Caco-2 (cell line): ENCODE measurements at regions not wholly inside any gene's neighbourhood (a gene's known extent, or its start where the extent isn't known, plus 50 kb on each side); places are given as distances from the start of the nearest gene placed in this dataset.

ENCODE experiments used
- BruUV-seq: library from RNA; stranded (reverse); fragments of 400-500 nt; replicated peaks from 2 replicates; lab custom pipeline; 2021; lab: Mats Ljungman, UMichigan
- CTCF ChIA-PET: fragments of 300-600 bp; sonication (Branson Sonifier 250); formaldehyde crosslinking; loops from one replicate; lab custom pipeline; 2022; ENCODE audit warnings: antibody characterized with exemption; lab: Charles Lee
- POLR2A ChIA-PET: fragments of 300-600 bp; sonication (Branson Sonifier 250); formaldehyde crosslinking; loops from one replicate; lab custom pipeline; 2022; ENCODE audit warnings: antibody characterized with exemption; lab: Charles Lee
- DNase-seq, 2 experiments: peaks; one replicate each; pipeline versions ENCODE4 v3.0.0 to v3.0.0-alpha.2; 2020 to 2022
- H3K27me3 ChIP-seq: replicated peaks from 2 replicates; pipeline ENCODE4 v1.6.0; 2011; ENCODE audit warnings: low read length; ENCODE audit not compliant: control insufficient read depth, insufficient read depth
- H3K36me3 ChIP-seq: 2 replicates; pipeline ENCODE4 v1.5.1; 2011; ENCODE audit warnings: low read length; ENCODE audit not compliant: control insufficient read depth, insufficient read depth
- H3K4me1 ChIP-seq: fragments of 250-450 bp; sonication (Bioruptor Pico); 2 replicates; pipeline ENCODE4 v1.5.1; 2020; ENCODE audit warnings: mild to moderate bottlenecking
- H3K4me3 ChIP-seq: 2 replicates; pipeline ENCODE4 v1.5.1; 2011; ENCODE audit warnings: low read depth, mild to moderate bottlenecking, control low read depth, low read length
- H3K9me3 ChIP-seq: fragments of 250-450 bp; sonication (Bioruptor Pico); 2 replicates; pipeline ENCODE4 v1.5.1; 2020; ENCODE audit warnings: mild to moderate bottlenecking, moderate library complexity
- H3K27ac Mint-ChIP-seq: one replicate; pipeline ENCODE4 v1.8.0; 2022; ENCODE audit warnings: mixed read lengths; ENCODE audit not compliant: unreplicated experiment
- H3K27me3 Mint-ChIP-seq: one replicate; pipeline ENCODE4 v1.8.0; 2022; ENCODE audit warnings: mixed read lengths; ENCODE audit not compliant: insufficient read depth, unreplicated experiment
- H3K36me3 Mint-ChIP-seq: one replicate; pipeline ENCODE4 v1.8.0; 2022; ENCODE audit warnings: mild to moderate bottlenecking, mixed read lengths; ENCODE audit not compliant: insufficient read depth, unreplicated experiment
- H3K4me1 Mint-ChIP-seq: one replicate; pipeline ENCODE4 v1.8.0; 2022; ENCODE audit warnings: low read depth, mixed read lengths; ENCODE audit not compliant: unreplicated experiment
- H3K4me3 Mint-ChIP-seq: one replicate; pipeline ENCODE4 v1.8.0; 2022; ENCODE audit warnings: mild to moderate bottlenecking, moderate library complexity, mixed read lengths; ENCODE audit not compliant: unreplicated experiment
- H3K9me3 Mint-ChIP-seq: one replicate; pipeline ENCODE4 v1.8.0; 2022; ENCODE audit warnings: mixed read lengths; ENCODE audit not compliant: unreplicated experiment
- intact Hi-C: fragments of 100-400 bp; cut with micrococcal nuclease; formaldehyde crosslinking; loops from one replicate; pipeline ENCODE4 v1.10.0; 2022; ENCODE audit not compliant: unreplicated experiment
- TF ChIP-seq, protein P1 (sequence below), 2 experiments: fragments of 200-600 bp in 1 of 2; IDR thresholded peaks; 1 replicate in 1 of 2; 2 replicates in 1 of 2; pipeline versions ENCODE4 v1.5.1 to v1.8.0; 2011 to 2022; ENCODE audit warnings: antibody characterized with exemption in 1 of 2, control low read depth in 1 of 2, inconsistent platforms in 1 of 2, low read depth in 1 of 2, low read length in 1 of 2, mild to moderate bottlenecking in 1 of 2, moderate library complexity in 1 of 2; ENCODE audit not compliant: insufficient read depth in 1 of 2, severe bottlenecking in 1 of 2, unreplicated experiment in 1 of 2

DNA sequence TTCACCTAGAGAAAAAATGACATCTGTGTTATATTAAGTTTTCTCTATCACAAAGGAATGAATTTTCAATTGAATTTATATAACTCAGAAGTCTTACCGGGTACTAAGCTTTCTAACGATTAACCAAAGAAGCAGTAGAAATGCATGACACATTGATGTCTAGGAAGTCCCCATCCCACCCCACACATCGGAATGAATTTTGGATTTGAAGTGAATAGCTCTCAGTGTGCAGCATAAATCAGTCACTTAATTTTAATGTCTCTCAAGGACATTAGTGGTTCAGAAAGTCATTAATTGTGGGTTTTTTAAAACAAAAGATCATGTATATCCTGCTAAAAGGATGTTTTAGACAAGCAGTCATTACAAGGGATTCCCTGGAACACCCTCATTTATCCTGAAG is 141.4 kb upstream of the PIEZO2 start:
- ChIA-PET CTCF (no interaction called here), POLR2A (no interaction called here)
- H3K27me3 ChIP-seq, result no peaks in the 10 kb centered on the region
- H3K4me3 ChIP-seq, result no peak overlapping the region
- H3K36me3 Mint-ChIP-seq, result no peaks in the 10 kb centered on the region
- peaks cover 9% of the 10 kb centered on the region; the same call in 1 of the 2 replicates for H3K4me1 ChIP-seq
- TF ChIP-seq, protein P1, sequence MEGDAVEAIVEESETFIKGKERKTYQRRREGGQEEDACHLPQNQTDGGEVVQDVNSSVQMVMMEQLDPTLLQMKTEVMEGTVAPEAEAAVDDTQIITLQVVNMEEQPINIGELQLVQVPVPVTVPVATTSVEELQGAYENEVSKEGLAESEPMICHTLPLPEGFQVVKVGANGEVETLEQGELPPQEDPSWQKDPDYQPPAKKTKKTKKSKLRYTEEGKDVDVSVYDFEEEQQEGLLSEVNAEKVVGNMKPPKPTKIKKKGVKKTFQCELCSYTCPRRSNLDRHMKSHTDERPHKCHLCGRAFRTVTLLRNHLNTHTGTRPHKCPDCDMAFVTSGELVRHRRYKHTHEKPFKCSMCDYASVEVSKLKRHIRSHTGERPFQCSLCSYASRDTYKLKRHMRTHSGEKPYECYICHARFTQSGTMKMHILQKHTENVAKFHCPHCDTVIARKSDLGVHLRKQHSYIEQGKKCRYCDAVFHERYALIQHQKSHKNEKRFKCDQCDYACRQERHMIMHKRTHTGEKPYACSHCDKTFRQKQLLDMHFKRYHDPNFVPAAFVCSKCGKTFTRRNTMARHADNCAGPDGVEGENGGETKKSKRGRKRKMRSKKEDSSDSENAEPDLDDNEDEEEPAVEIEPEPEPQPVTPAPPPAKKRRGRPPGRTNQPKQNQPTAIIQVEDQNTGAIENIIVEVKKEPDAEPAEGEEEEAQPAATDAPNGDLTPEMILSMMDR (IDR thresholded peaks at IDR 0.05; ENCODE audit: insufficient read depth in 1 of 2, low read depth in 1 of 2, low read length in 1 of 2, severe bottlenecking in 1 of 2, unreplicated experiment in 1 of 2), result no peak
- H3K36me3 ChIP-seq, result no peaks in the 10 kb centered on the region
- no peaks in the 10 kb centered on the region for H3K9me3 Mint-ChIP-seq
- no TSS peak for BruUV-seq
- H3K9me3 ChIP-seq, result no peaks in the 10 kb centered on the region
- H3K27ac Mint-ChIP-seq, result no peak overlapping the region
- intact Hi-C loops, result no loop called here
- H3K27me3 Mint-ChIP-seq, result peaks cover 2% of the 10 kb centered on the region
- no peak overlapping the region for H3K4me3 Mint-ChIP-seq
- H3K4me1 Mint-ChIP-seq, result no peaks in the 10 kb centered on the region
- DNase-seq, result no peak

DNA sequence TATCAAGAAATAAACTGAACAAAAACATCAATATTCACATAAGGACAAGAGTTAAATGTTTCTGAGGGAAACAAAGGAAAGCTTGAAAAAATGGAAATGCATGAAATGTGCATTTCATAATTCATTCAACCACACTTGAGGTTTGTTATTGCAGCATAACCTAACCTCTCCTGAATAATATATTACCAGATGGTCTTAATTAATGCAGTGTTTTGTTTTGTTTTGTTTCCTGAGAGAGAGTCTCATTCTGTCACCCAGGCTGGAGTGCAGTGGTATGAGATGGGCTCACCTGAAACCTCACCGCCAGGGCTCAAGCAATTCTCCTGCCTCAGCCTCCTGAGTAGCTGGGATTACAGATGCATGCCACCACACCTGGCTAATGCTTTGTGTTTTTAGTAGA is 139.9 kb upstream of the PIEZO2 start:
- CTCF ChIA-PET, result no interaction called here

GRCh38 chr18:11288401-11288800 is 139.0 kb upstream of the PIEZO2 start:
- Mint-ChIP-seq H3K27me3 (no peaks in the 10 kb centered on the region), H3K36me3 (no peaks in the 10 kb centered on the region), H3K4me1 (no peaks in the 10 kb centered on the region), H3K27ac (no peak overlapping the region), H3K9me3 (no peaks in the 10 kb centered on the region), H3K4me3 (no peak overlapping the region)
- H3K36me3 ChIP-seq, result no peaks in the 10 kb centered on the region
- peaks cover 9% of the 10 kb centered on the region; the same call in 1 of the 2 replicates for H3K4me1 ChIP-seq
- no peak for DNase-seq
- no peaks in the 10 kb centered on the region for H3K9me3 ChIP-seq
- H3K27me3 ChIP-seq, result no peaks in the 10 kb centered on the region
- POLR2A ChIA-PET, result no interaction called here
- CTCF ChIA-PET, result no interaction called here
- no peak overlapping the region for H3K4me3 ChIP-seq
- TF ChIP-seq, protein P1 (IDR thresholded peaks at IDR 0.05; ENCODE audit: insufficient read depth in 1 of 2, low read depth in 1 of 2, low read length in 1 of 2, severe bottlenecking in 1 of 2, unreplicated experiment in 1 of 2), result no peak
- no TSS peak for BruUV-seq
- intact Hi-C loops, result no loop called here

More for the DNA sequence above, 139.9 kb upstream of the PIEZO2 start:
- H3K4me3 ChIP-seq, result no peak overlapping the region
- H3K4me3 Mint-ChIP-seq, result no peak overlapping the region
- peaks cover 9% of the 10 kb centered on the region; the same call in 1 of the 2 replicates for H3K4me1 ChIP-seq
- H3K9me3 ChIP-seq, result no peaks in the 10 kb centered on the region
- H3K4me1 Mint-ChIP-seq, result no peaks in the 10 kb centered on the region
- POLR2A ChIA-PET, result no interaction called here
- no peaks in the 10 kb centered on the region for H3K9me3 Mint-ChIP-seq
- no peak for DNase-seq
- TF ChIP-seq, protein P1 (IDR thresholded peaks at IDR 0.05; ENCODE audit: insufficient read depth in 1 of 2, low read depth in 1 of 2, low read length in 1 of 2, severe bottlenecking in 1 of 2, unreplicated experiment in 1 of 2), result no peak
- H3K27ac Mint-ChIP-seq, result no peak overlapping the region
- H3K27me3 ChIP-seq, result no peaks in the 10 kb centered on the region
- no peaks in the 10 kb centered on the region for H3K36me3 ChIP-seq
- BruUV-seq, result no TSS peak
- no peaks in the 10 kb centered on the region for H3K36me3 Mint-ChIP-seq
- intact Hi-C loops, result no loop called here
- H3K27me3 Mint-ChIP-seq, result no peaks in the 10 kb centered on the region
